Parathyroid adenoma (tissue), 2 donors: ENCODE measurements at regions not wholly inside any gene's neighbourhood (a gene's known extent, or its start where the extent isn't known, plus 50 kb on each side); places are given as distances from the start of the nearest gene placed in this dataset.

ENCODE experiments used
- H2AFZ ChIP-seq: fragments of 300-600 bp; sonication (generic); one replicate; pipeline ENCODE4 v1.7.0; 2017; ENCODE audit warnings: antibody characterized with exemption, mild to moderate bottlenecking
- H3K27ac ChIP-seq: fragments of 300-600 bp; sonication (generic); one replicate; pipeline ENCODE4 v1.7.0; 2017
- H3K27me3 ChIP-seq: fragments of 300-600 bp; sonication (generic); one replicate; pipeline ENCODE4 v1.7.0; 2017; ENCODE audit warnings: low read length; ENCODE audit not compliant: control insufficient read depth, insufficient read depth
- H3K36me3 ChIP-seq: fragments of 300-600 bp; sonication (generic); one replicate; pipeline ENCODE4 v1.7.0; 2017; ENCODE audit warnings: low read length; ENCODE audit not compliant: control insufficient read depth, insufficient read depth
- H3K4me1 ChIP-seq: fragments of 300-600 bp; sonication (generic); one replicate; pipeline ENCODE4 v1.7.0; 2017; ENCODE audit warnings: control low read depth
- H3K4me2 ChIP-seq: fragments of 300-600 bp; sonication (generic); one replicate; pipeline ENCODE4 v1.7.0; 2017; ENCODE audit warnings: low read length
- H3K4me3 ChIP-seq: fragments of 300-600 bp; sonication (generic); one replicate; pipeline ENCODE4 v1.7.0; 2017; ENCODE audit warnings: low read depth, low read length
- H3K79me2 ChIP-seq: fragments of 300-600 bp; sonication (generic); one replicate; pipeline ENCODE4 v1.7.0; 2017; ENCODE audit warnings: control low read depth
- H3K9ac ChIP-seq: fragments of 300-600 bp; sonication (generic); one replicate; pipeline ENCODE4 v1.7.0; 2017; ENCODE audit warnings: mild to moderate bottlenecking
- H3K9me3 ChIP-seq: fragments of 300-600 bp; sonication (generic); one replicate; pipeline ENCODE4 v1.7.0; 2017; ENCODE audit warnings: low read length; ENCODE audit not compliant: control insufficient read depth
- TF ChIP-seq, protein P1 (sequence below): fragments of 300-600 bp; sonication (generic); IDR thresholded peaks from one replicate; pipeline ENCODE4 v1.7.0; 2017; ENCODE audit warnings: antibody characterized with exemption, mild to moderate bottlenecking
- donor health status: primary hyperparathyroidism.

DNA sequence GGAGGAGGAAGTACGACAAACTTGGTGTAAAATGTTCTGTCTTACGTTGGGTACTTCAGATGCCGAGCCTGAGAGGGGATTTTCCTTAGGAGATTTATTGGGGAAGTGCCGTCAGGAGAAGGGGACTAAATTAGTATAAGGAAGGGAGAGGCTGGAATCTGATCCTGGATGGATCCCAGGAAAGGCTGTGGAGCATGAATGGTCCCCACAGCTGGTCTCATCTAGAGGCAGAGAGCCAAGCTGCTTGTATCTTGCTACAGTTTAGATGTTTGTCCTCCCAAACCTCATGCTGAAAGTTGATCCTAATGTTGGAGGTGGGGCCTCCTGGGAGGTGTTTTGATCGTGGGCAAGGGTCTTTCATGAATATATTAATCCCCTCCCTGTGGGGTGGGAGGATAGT, 798.4 kb upstream of the EEF2KMT start:
- H2AFZ ChIP-seq, result no peak overlapping the region
- H3K27ac ChIP-seq, result no peak overlapping the region
- no peak overlapping the region for H3K4me2 ChIP-seq
- no peaks in the 10 kb centered on the region for H3K36me3 ChIP-seq
- H3K27me3 ChIP-seq, result no peaks in the 10 kb centered on the region
- no peaks in the 10 kb centered on the region for H3K9me3 ChIP-seq
- TF ChIP-seq, protein P1, sequence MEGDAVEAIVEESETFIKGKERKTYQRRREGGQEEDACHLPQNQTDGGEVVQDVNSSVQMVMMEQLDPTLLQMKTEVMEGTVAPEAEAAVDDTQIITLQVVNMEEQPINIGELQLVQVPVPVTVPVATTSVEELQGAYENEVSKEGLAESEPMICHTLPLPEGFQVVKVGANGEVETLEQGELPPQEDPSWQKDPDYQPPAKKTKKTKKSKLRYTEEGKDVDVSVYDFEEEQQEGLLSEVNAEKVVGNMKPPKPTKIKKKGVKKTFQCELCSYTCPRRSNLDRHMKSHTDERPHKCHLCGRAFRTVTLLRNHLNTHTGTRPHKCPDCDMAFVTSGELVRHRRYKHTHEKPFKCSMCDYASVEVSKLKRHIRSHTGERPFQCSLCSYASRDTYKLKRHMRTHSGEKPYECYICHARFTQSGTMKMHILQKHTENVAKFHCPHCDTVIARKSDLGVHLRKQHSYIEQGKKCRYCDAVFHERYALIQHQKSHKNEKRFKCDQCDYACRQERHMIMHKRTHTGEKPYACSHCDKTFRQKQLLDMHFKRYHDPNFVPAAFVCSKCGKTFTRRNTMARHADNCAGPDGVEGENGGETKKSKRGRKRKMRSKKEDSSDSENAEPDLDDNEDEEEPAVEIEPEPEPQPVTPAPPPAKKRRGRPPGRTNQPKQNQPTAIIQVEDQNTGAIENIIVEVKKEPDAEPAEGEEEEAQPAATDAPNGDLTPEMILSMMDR, result no peak
- no peaks in the 10 kb centered on the region for H3K79me2 ChIP-seq
- no peaks in the 10 kb centered on the region for H3K4me1 ChIP-seq
- H3K4me3 ChIP-seq, result no peak overlapping the region
- H3K9ac ChIP-seq, result no peak overlapping the region

DNA sequence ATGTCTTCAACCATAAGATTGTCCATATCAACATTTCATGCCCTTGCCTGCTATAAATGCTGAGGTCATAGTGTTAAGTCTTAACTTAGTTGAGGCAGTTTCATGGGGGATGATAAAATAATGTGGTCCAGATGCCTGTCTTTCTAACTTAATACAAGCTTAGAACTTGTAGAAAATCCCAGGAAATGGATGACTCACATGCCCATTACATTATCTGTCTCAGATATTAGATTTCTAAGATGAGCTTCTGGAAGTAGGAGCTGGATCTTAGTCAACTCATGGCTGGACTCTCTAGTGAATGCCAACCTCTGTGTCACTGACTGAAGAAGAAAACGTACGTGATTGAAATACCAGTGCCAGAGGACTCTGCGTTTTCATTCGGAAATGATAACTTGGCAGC, 797.5 kb upstream of the EEF2KMT start:
- no peaks in the 10 kb centered on the region for H3K36me3 ChIP-seq
- no peaks in the 10 kb centered on the region for H3K27me3 ChIP-seq

DNA sequence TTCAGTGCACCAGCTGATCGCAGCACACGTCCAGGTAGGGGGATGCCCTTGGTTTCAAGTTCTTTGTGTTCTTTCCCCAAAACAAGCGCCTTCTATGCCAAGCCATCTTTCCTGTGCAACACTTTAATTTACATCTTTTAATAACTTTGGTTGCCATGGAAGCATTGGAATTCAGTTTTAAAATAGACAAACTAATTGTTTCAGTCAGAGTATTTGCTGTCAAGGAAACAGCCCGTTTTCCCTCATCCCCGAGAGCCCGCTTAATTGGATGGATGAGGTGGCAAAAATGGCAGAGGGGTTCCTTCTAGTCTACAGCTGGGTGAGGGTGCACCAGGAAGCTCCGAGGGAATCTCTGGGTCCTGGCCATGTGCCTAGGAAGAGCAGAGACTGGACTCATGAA, 793.7 kb upstream of the EEF2KMT start:
- no peak overlapping the region for H3K4me3 ChIP-seq
- H2AFZ ChIP-seq, result no peak overlapping the region
- no peaks in the 10 kb centered on the region for H3K27me3 ChIP-seq
- no peak overlapping the region for H3K9ac ChIP-seq
- TF ChIP-seq, protein P1, result no peak
- no peak overlapping the region for H3K27ac ChIP-seq
- no peaks in the 10 kb centered on the region for H3K36me3 ChIP-seq
- no peaks in the 10 kb centered on the region for H3K79me2 ChIP-seq
- no peak overlapping the region for H3K4me2 ChIP-seq
- H3K9me3 ChIP-seq, result no peaks in the 10 kb centered on the region
- H3K4me1 ChIP-seq, result no peaks in the 10 kb centered on the region

More for the DNA sequence above, 797.5 kb upstream of the EEF2KMT start:
- Histone ChIP-seq H3K9me3 (no peaks in the 10 kb centered on the region), H3K4me2 (no peak overlapping the region), H3K4me3 (no peak overlapping the region), H3K9ac (no peak overlapping the region), H3K79me2 (no peaks in the 10 kb centered on the region), H3K27ac (no peak overlapping the region), H2AFZ (no peak overlapping the region), H3K4me1 (no peaks in the 10 kb centered on the region)
- TF ChIP-seq, protein P1, result no peak

DNA sequence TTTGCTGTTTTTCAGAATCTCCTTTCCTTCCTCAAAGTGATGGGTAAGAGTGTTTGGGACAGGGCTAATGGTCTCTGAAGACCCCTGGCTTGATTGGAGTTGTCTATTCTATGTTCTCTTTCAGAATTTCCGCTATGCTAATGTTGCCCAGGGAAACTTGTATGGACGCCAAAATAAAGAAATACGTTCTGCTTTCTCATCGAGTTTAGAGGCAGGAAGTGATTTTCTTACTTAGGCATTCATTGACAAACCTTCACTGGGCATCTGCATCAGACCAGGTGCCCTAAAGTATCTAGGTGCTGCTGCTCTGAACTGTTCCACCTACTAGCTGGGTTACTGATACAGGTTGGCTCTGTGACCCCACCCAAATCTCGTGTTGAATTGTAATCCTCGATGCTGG, 787.9 kb upstream of the EEF2KMT start:
- no peak overlapping the region for H3K9ac ChIP-seq
- H3K36me3 ChIP-seq, result no peaks in the 10 kb centered on the region
- no peaks in the 10 kb centered on the region for H3K9me3 ChIP-seq
- no peak overlapping the region for H3K27ac ChIP-seq
- H3K79me2 ChIP-seq, result no peaks in the 10 kb centered on the region
- no peaks in the 10 kb centered on the region for H3K27me3 ChIP-seq
- no peak overlapping the region for H2AFZ ChIP-seq
- H3K4me1 ChIP-seq, result no peaks in the 10 kb centered on the region
- H3K4me3 ChIP-seq, result no peak overlapping the region
- H3K4me2 ChIP-seq, result no peak overlapping the region
- TF ChIP-seq, protein P1, result no peak

DNA sequence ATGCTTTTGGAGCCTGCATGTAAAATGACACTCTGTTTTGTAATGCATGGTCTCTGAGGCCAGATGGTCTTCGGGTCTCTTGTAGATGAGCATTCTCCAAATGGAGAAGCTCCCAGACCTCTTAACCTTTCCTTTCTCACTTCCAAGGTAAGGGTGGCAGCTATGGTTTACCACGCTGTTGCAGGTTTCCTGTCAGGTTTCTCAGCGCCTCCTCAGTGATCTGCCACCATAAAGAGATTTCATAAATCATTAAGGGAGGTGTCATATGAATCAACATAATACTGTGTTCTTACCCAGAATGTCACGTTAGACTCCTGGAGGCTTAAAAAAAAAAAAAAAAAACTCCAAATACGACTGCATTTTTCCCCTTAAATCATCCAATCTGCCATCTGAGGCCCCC, 787.4 kb upstream of the EEF2KMT start:
- H3K4me1 ChIP-seq, result no peaks in the 10 kb centered on the region
- no peak overlapping the region for H3K4me3 ChIP-seq
- no peaks in the 10 kb centered on the region for H3K9me3 ChIP-seq
- H3K27ac ChIP-seq, result no peak overlapping the region
- H3K9ac ChIP-seq, result no peak overlapping the region
- TF ChIP-seq, protein P1, result no peak
- no peak overlapping the region for H2AFZ ChIP-seq
- H3K27me3 ChIP-seq, result no peaks in the 10 kb centered on the region
- no peaks in the 10 kb centered on the region for H3K36me3 ChIP-seq
- H3K4me2 ChIP-seq, result no peak overlapping the region
- H3K79me2 ChIP-seq, result no peaks in the 10 kb centered on the region
